Chondrocyte (in vitro differentiated cells): ENCODE measurements at regions not wholly inside any gene's neighbourhood (a gene's known extent, or its start where the extent isn't known, plus 50 kb on each side); places are given as distances from the start of the nearest gene placed in this dataset.

ENCODE experiments used
- DNase-seq: peaks from one replicate; pipeline ENCODE4 v3.0.0; 2021; ENCODE audit warnings: mixed read lengths, low spot score
- H3K27ac Mint-ChIP-seq: one replicate; pipeline ENCODE4 v1.8.0; 2021; ENCODE audit warnings: mild to moderate bottlenecking, moderate library complexity, mixed read lengths; ENCODE audit not compliant: unreplicated experiment
- H3K27me3 Mint-ChIP-seq: 2 replicates; pipeline ENCODE4 v1.8.0; 2021; ENCODE audit warnings: low read depth, mixed read lengths
- H3K36me3 Mint-ChIP-seq: 2 replicates; pipeline ENCODE4 v1.8.0; 2021; ENCODE audit warnings: low read depth, mixed read lengths
- H3K4me1 Mint-ChIP-seq: 2 replicates; pipeline ENCODE4 v1.8.0; 2021; ENCODE audit warnings: low read depth, mild to moderate bottlenecking, mixed read lengths
- H3K4me3 Mint-ChIP-seq: one replicate; pipeline ENCODE4 v1.8.0; 2021; ENCODE audit warnings: mild to moderate bottlenecking, moderate library complexity, mixed read lengths; ENCODE audit not compliant: unreplicated experiment
- H3K9me3 Mint-ChIP-seq: 2 replicates; pipeline ENCODE4 v1.8.0; 2021; ENCODE audit warnings: low read depth, mixed read lengths
- TF ChIP-seq, protein P1 (sequence below): fragments of 200-600 bp; sonication (generic); IDR thresholded peaks from 2 replicates; pipeline ENCODE4 v1.5.0; 2021; ENCODE audit warnings: antibody characterized with exemption, mild to moderate bottlenecking, moderate library complexity

- Mint-ChIP-seq H3K27me3 (peaks cover 3% of the 10 kb centered on the region), H3K4me1 (peaks cover 27% of the 10 kb centered on the region), H3K36me3 (no peaks in the 10 kb centered on the region), H3K27ac (no peak overlapping the region), H3K4me3 (no peak overlapping the region), H3K9me3 (peaks cover 3% of the 10 kb centered on the region)
- TF ChIP-seq, protein P1, sequence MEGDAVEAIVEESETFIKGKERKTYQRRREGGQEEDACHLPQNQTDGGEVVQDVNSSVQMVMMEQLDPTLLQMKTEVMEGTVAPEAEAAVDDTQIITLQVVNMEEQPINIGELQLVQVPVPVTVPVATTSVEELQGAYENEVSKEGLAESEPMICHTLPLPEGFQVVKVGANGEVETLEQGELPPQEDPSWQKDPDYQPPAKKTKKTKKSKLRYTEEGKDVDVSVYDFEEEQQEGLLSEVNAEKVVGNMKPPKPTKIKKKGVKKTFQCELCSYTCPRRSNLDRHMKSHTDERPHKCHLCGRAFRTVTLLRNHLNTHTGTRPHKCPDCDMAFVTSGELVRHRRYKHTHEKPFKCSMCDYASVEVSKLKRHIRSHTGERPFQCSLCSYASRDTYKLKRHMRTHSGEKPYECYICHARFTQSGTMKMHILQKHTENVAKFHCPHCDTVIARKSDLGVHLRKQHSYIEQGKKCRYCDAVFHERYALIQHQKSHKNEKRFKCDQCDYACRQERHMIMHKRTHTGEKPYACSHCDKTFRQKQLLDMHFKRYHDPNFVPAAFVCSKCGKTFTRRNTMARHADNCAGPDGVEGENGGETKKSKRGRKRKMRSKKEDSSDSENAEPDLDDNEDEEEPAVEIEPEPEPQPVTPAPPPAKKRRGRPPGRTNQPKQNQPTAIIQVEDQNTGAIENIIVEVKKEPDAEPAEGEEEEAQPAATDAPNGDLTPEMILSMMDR = no peak
- DNase-seq = no peak
Measured at GRCh38 chr9:3004572-3004971, 160.7 kb upstream of the PUM3 start.

- Mint-ChIP-seq H3K36me3 (no peaks in the 10 kb centered on the region), H3K9me3 (peaks cover 3% of the 10 kb centered on the region), H3K4me3 (no peak overlapping the region), H3K27ac (no peak overlapping the region), H3K4me1 (peaks cover 18% of the 10 kb centered on the region), H3K27me3 (peaks cover 3% of the 10 kb centered on the region)
- TF ChIP-seq, protein P1 = no peak
- no peak for DNase-seq
Measured at GRCh38 chr9:3001311-3001710, 157.4 kb upstream of the PUM3 start.

DNA sequence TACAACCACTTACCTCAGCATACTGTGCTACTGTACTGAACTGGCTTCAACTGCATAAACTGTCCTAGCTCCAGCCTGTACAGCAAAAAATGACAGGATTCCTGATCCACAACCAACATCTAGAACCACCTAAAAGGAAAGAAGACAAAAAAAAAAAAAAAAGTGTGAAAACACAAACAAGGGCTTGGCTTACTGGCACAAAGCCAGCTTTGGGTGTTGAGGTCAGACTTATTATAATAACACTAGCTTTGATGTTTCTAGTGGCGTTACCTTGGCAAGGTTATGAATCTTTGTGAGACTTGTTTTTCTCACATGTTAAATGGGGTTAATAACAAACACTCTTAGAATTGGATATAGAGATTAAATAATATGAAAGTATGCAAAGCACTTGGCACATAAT, 148.5 kb upstream of the PUM3 start:
- Mint-ChIP-seq H3K36me3 (no peaks in the 10 kb centered on the region), H3K4me1 (peaks cover 6% of the 10 kb centered on the region), H3K27me3 (no peaks in the 10 kb centered on the region), H3K4me3 (no peak overlapping the region), H3K9me3 (no peaks in the 10 kb centered on the region), H3K27ac (no peak overlapping the region)
- TF ChIP-seq, protein P1 = no peak
- no peak for DNase-seq

- TF ChIP-seq, protein P1 = peak; percentile 74
- no peaks in the 10 kb centered on the region for H3K36me3 Mint-ChIP-seq
- no peak for DNase-seq
- H3K9me3 Mint-ChIP-seq = no peaks in the 10 kb centered on the region
- no peak overlapping the region for H3K27ac Mint-ChIP-seq
- H3K27me3 Mint-ChIP-seq = no peaks in the 10 kb centered on the region
- H3K4me3 Mint-ChIP-seq = no peak overlapping the region
- H3K4me1 Mint-ChIP-seq = peaks cover 9% of the 10 kb centered on the region
Measured at GRCh38 chr9:2991292-2991691, 147.4 kb upstream of the PUM3 start.

DNA sequence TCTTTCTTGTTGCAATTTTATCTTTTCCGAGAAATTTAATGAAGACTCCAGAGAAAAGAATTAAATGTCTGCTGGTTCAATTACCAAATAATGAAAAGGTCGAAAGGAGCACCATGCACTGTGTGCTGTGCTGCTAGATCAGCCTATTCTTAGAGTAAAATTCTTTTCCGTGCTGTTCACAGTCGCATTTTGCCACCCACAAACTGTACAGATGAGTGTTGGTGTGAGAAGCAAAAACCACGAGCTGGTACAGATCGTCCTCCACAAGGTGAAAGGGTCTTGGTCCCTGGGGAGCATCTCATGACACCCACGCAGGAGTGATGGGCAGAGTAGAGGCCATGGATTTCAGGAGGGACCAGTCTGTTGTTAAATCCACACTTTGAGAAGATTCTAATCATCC, 143.8 kb upstream of the PUM3 start:
- Mint-ChIP-seq H3K4me3 (no peak overlapping the region), H3K9me3 (peaks cover 11% of the 10 kb centered on the region), H3K27ac (no peak overlapping the region), H3K27me3 (no peaks in the 10 kb centered on the region), H3K36me3 (no peaks in the 10 kb centered on the region), H3K4me1 (peaks cover 30% of the 10 kb centered on the region)
- no peak for DNase-seq
- TF ChIP-seq, protein P1 = no peak
